GM12873 (cell line): ENCODE measurements at regions not wholly inside any gene's neighbourhood (a gene's known extent, or its start where the extent isn't known, plus 50 kb on each side); places are given as distances from the start of the nearest gene placed in this dataset.

Experiments used
- TF ChIP-seq, protein P1 (sequence below): IDR thresholded peaks from 2 replicates; pipeline ENCODE4 v1.5.1; 2012; ENCODE audit warnings: low read depth, mild to moderate bottlenecking, moderate library complexity, low read length, control low read depth; ENCODE audit not compliant: insufficient read depth; ENCODE audit errors: missing control alignments

DNA sequence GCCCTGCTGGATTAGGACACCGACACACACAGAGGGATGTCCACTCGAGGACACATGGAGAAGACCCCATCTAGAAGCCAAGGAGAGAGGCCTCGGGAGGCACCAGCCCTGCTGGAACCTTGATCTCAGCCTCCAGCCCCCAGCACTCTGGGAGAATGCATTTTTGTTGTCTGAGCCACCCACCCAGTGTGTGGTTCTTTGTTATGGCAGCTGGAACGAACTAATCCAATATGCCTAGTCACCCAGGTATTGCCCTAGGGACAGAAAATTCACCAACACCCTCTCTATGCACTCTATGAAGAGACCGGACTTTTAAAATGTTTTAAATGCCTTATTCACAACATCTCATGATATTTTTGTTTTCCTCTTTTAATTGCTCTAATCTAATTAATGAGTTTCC lies 117.4 kb downstream of the CRYAA start:
- TF ChIP-seq, protein P1, sequence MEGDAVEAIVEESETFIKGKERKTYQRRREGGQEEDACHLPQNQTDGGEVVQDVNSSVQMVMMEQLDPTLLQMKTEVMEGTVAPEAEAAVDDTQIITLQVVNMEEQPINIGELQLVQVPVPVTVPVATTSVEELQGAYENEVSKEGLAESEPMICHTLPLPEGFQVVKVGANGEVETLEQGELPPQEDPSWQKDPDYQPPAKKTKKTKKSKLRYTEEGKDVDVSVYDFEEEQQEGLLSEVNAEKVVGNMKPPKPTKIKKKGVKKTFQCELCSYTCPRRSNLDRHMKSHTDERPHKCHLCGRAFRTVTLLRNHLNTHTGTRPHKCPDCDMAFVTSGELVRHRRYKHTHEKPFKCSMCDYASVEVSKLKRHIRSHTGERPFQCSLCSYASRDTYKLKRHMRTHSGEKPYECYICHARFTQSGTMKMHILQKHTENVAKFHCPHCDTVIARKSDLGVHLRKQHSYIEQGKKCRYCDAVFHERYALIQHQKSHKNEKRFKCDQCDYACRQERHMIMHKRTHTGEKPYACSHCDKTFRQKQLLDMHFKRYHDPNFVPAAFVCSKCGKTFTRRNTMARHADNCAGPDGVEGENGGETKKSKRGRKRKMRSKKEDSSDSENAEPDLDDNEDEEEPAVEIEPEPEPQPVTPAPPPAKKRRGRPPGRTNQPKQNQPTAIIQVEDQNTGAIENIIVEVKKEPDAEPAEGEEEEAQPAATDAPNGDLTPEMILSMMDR: no peak

DNA sequence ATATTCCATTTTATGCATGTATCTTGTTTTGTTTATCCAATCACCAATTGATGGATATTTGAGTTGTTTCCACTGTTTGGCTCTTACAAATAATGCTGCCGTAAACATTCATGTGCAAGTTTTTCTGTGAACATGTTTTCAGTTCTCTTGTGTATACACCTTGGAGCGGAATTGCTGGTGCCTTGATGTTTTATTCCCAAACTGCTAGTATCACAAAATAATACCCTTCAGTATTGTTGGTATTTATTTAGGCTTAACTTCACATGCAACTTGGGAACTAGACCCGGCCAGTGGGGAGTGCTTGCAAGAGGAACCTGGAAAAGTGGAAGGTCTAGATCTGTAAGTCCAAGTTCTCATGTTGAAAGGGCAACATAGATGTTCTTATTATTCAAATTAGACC lies 115.9 kb downstream of the CRYAA start:
- TF ChIP-seq, protein P1: no peak

DNA sequence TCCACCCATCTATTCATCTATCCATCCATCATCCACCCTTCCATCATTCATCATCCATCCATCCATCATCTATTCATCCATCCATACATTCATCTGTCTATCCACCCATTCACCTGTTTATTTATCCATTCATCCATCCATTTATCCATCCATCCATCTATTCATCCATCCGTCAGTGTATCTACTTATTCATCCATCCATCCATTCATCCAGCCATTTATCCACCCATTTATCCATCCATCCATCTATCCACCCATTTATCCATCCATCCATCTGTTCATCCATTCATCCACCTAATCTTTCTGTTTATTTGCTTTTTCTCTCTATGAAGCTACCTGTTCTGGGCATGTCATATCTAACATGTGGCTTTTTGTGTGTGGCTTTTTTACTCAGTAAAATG lies 115.4 kb downstream of the CRYAA start:
- TF ChIP-seq, protein P1: no peak

DNA sequence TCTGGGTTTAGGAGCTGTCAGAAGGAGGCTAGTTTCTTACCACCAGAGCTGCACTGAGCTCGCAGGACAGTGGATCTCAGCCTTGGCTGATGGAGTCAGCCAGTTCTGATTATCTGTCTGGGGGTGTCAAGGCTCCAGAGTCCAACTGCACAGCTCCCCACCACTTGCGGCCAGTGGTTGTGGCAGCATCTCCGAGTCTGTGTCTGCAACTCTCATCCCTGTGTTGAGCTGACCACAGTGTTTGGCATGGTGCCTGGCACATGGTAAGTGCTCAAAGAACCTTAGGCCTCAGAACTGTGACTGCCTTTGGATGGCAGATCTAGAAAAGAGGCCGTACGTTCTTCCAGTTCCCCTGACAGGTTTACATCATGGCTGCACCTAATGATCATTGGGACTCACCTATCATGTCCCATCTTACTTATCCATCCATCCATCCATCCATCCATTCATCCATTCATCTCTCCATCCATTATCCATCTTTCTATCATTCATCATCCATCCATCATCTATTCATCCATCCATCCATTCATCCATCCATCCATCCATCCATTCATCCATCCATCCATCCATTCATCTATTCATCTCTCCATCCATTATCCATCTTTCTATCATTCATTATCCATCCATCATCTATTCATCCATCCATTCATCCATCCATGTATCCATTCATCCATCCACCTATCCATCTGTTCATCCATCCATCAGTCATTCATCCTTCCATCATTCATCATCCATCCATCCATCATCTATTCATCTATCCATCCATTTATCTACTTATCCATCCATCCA lies 114.5 kb downstream of the CRYAA start:
- TF ChIP-seq, protein P1: no peak

DNA sequence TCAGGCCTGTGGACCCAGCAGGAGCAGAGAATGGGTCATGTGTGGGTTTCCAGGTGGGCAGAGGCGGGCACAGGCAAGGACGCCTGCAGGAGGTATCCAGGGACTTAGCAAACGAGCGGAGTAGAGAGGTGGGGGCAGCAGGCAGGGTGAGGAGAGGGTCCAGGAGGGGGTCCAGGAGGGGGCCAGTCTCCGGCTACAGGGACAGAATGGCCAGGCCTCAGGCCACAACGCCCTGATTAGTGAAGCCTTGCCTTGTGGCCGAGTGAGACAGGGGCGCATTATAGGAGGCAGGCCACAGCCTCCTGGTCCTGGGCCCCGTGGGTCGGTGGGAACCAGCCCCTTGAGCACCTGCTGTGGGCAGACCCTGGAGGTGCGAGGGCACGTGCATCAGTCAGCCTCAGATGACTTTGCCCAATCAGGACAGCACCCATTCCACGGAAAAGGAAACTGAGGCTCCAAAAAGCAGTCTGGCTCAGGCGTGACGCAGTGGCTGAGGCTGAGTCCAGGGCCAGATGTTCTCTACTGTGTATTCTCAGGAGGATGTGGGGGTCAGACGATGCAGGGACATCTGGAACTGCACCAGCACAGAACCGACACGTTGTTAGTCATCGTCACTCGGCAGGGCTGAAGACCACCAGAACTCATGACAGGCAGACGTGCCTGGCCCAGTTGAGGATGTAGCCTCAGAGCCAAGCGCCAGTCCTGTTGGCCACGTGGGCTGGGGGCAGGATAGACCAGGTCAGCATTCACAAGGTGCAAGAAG lies 113.7 kb downstream of the CRYAA start:
- TF ChIP-seq, protein P1: no peak

DNA sequence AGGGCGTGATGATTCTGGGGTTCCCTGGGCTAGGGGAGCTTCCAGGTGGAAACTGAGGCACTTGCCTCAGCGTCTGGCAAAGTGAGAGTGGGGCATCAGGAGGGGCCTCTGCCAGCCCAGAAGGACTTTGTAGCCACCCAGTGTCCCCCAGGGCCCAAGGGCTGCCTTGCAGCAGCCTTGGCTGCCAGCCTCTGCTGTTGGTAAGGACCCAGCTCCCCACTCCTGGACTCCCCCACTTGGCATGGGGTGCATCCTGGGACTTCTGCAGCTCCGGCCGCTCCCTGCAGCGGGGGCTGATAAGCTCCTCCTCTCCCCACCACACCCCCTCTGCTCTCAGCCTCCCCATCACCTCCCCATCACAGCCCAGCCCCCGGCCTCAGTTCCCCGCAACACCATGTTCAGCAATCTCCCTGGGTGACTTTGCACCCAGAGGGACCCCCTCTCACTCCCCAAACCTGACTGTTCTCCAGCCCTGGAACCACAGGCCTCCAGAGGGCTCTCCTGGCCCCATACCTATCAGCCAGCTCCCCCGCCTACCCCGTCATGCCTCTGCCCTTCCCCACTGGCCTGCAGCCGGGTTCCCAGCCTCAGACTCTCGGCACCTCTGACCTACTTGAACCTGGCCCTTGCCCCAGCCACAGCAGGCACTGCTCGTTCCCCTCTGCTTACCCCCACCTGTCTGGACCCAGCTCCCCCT lies 113.0 kb downstream of the CRYAA start:
- TF ChIP-seq, protein P1: no peak
